KMS-11 (cell line): ENCODE measurements at regions not wholly inside any gene's neighbourhood (a gene's known extent, or its start where the extent isn't known, plus 50 kb on each side); places are given as distances from the start of the nearest gene placed in this dataset.

ENCODE experiments used
- H2AFZ ChIP-seq: fragments of 200-600 bp; sonication (generic); 2 replicates; pipeline ENCODE4 v1.6.1; 2016; ENCODE audit warnings: antibody characterized with exemption, mixed run types, low read depth
- H3K27ac ChIP-seq: fragments of 200-600 bp; sonication (generic); 2 replicates; pipeline ENCODE4 v1.6.1; 2016; ENCODE audit warnings: mild to moderate bottlenecking, mixed run types
- H3K27me3 ChIP-seq: fragments of 200-600 bp; sonication (generic); 2 replicates; pipeline ENCODE4 v1.6.1; 2017; ENCODE audit warnings: mild to moderate bottlenecking, low read depth, mixed run types, moderate library complexity; ENCODE audit not compliant: insufficient read depth
- H3K36me3 ChIP-seq: fragments of 200-600 bp; sonication (generic); 2 replicates; pipeline ENCODE4 v1.6.1; 2017; ENCODE audit warnings: mild to moderate bottlenecking, mixed run types; ENCODE audit not compliant: insufficient read depth
- H3K4me1 ChIP-seq: fragments of 200-600 bp; sonication (generic); 2 replicates; pipeline ENCODE4 v1.6.1; 2016; ENCODE audit warnings: mild to moderate bottlenecking, low read depth, mixed run types; ENCODE audit not compliant: poor library complexity, severe bottlenecking
- H3K4me2 ChIP-seq: fragments of 200-600 bp; sonication (generic); 2 replicates; pipeline ENCODE4 v1.7.0; 2016; ENCODE audit warnings: mild to moderate bottlenecking, mixed run types
- H3K4me3 ChIP-seq: fragments of 200-600 bp; sonication (generic); IDR thresholded peaks from 2 replicates; pipeline ENCODE4 v1.6.1; 2017; ENCODE audit warnings: low read depth, low read length, mixed read lengths; ENCODE audit not compliant: insufficient read depth
- H3K79me2 ChIP-seq: fragments of 200-600 bp; sonication (generic); 2 replicates; pipeline ENCODE4 v1.6.1; 2016; ENCODE audit warnings: low read depth, mixed run types; ENCODE audit not compliant: insufficient read depth
- H3K9ac ChIP-seq: fragments of 200-600 bp; sonication (generic); 2 replicates; pipeline ENCODE4 v1.6.1; 2016; ENCODE audit warnings: mild to moderate bottlenecking, mixed run types
- H4K20me1 ChIP-seq: fragments of 200-600 bp; sonication (generic); 2 replicates; pipeline ENCODE4 v1.6.1; 2016; ENCODE audit warnings: mild to moderate bottlenecking, mixed run types; ENCODE audit not compliant: insufficient read depth
- TF ChIP-seq, protein P1 (sequence below): fragments of 200-600 bp; sonication (generic); conservative IDR thresholded peaks from 2 replicates; pipeline ENCODE4 v1.6.1; 2017; ENCODE audit warnings: low read depth, mild to moderate bottlenecking, antibody characterized with exemption, low read length, moderate library complexity, mixed read lengths

DNA sequence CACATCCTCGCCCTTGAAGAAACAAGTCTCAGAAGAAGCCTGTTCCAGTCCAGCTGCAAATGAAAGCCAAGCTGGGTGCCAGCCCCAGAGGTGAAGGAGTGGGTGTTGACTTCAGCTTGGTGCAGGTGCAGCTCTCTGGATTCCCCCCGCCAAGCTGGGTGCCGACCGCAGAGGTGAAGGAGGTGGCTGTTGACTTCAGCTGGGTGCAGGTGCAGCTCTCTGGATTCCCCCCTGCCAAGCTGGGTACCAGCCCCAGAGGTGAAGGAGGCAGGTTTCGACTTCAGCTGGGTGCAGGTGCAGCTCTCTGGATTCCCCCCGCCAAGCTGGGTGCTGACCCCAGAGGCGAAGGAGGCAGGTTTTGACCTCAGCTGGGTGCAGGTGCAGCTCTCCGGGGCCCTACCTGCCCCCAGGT, 1234.0 kb downstream of the TBC1D22A start:
- Histone ChIP-seq H3K4me3 (no peak overlapping the region), H3K4me1 (no peaks in the 10 kb centered on the region), H3K9ac (no peak overlapping the region), H3K27ac (no peak overlapping the region), H4K20me1 (no peaks in the 10 kb centered on the region), H3K36me3 (no peaks in the 10 kb centered on the region), H3K27me3 (no peaks in the 10 kb centered on the region), H3K79me2 (no peaks in the 10 kb centered on the region), H2AFZ (no peak overlapping the region), H3K4me2 (no peak overlapping the region)
- TF ChIP-seq, protein P1, sequence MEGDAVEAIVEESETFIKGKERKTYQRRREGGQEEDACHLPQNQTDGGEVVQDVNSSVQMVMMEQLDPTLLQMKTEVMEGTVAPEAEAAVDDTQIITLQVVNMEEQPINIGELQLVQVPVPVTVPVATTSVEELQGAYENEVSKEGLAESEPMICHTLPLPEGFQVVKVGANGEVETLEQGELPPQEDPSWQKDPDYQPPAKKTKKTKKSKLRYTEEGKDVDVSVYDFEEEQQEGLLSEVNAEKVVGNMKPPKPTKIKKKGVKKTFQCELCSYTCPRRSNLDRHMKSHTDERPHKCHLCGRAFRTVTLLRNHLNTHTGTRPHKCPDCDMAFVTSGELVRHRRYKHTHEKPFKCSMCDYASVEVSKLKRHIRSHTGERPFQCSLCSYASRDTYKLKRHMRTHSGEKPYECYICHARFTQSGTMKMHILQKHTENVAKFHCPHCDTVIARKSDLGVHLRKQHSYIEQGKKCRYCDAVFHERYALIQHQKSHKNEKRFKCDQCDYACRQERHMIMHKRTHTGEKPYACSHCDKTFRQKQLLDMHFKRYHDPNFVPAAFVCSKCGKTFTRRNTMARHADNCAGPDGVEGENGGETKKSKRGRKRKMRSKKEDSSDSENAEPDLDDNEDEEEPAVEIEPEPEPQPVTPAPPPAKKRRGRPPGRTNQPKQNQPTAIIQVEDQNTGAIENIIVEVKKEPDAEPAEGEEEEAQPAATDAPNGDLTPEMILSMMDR: no peak

GRCh38 chr22:47995718-47996117, 1233.3 kb downstream of the TBC1D22A start:
- Histone ChIP-seq H2AFZ (no peak overlapping the region), H3K4me2 (no peak overlapping the region), H3K9ac (no peak overlapping the region), H3K27ac (no peak overlapping the region), H3K4me1 (no peaks in the 10 kb centered on the region), H3K36me3 (no peaks in the 10 kb centered on the region), H3K79me2 (no peaks in the 10 kb centered on the region), H4K20me1 (no peaks in the 10 kb centered on the region), H3K27me3 (no peaks in the 10 kb centered on the region), H3K4me3 (no peak overlapping the region)
- TF ChIP-seq, protein P1: no peak

- H3K27ac ChIP-seq: no peak overlapping the region
- no peak overlapping the region for H3K4me2 ChIP-seq
- H3K36me3 ChIP-seq: no peaks in the 10 kb centered on the region
- TF ChIP-seq, protein P1: no peak
- no peak overlapping the region for H3K9ac ChIP-seq
- no peaks in the 10 kb centered on the region for H3K27me3 ChIP-seq
- H3K4me3 ChIP-seq: no peak overlapping the region
- no peaks in the 10 kb centered on the region for H4K20me1 ChIP-seq
- H3K4me1 ChIP-seq: no peaks in the 10 kb centered on the region
- no peak overlapping the region for H2AFZ ChIP-seq
- no peaks in the 10 kb centered on the region for H3K79me2 ChIP-seq
These were observed 1232.8 kb downstream of the TBC1D22A start for GRCh38 chr22:47995264-47995627.

- Histone ChIP-seq H3K4me3 (no peak overlapping the region), H3K4me1 (no peaks in the 10 kb centered on the region), H4K20me1 (no peaks in the 10 kb centered on the region), H3K27ac (no peak overlapping the region), H2AFZ (no peak overlapping the region), H3K36me3 (no peaks in the 10 kb centered on the region), H3K27me3 (no peaks in the 10 kb centered on the region), H3K79me2 (no peaks in the 10 kb centered on the region), H3K9ac (no peak overlapping the region), H3K4me2 (no peak overlapping the region)
- TF ChIP-seq, protein P1: no peak
These were observed 1232.3 kb downstream of the TBC1D22A start for GRCh38 chr22:47994601-47995263.
